HG03520 (cell line): ENCODE measurements at regions not wholly inside any gene's neighbourhood (a gene's known extent, or its start where the extent isn't known, plus 50 kb on each side); places are given as distances from the start of the nearest gene placed in this dataset.
"Not testable (repeated sequence)": the region's sequence is repeated elsewhere in the genome, so short reads cannot be mapped to it uniquely, and the experiment has no call there.

Experiments
- ATAC-seq: cut with Tn5 transposase; IDR thresholded peaks from one replicate; pipeline ENCODE4 v1.9.1; 2021; ENCODE audit warnings: mild to moderate bottlenecking, moderate library complexity; ENCODE audit not compliant: unreplicated experiment

DNA sequence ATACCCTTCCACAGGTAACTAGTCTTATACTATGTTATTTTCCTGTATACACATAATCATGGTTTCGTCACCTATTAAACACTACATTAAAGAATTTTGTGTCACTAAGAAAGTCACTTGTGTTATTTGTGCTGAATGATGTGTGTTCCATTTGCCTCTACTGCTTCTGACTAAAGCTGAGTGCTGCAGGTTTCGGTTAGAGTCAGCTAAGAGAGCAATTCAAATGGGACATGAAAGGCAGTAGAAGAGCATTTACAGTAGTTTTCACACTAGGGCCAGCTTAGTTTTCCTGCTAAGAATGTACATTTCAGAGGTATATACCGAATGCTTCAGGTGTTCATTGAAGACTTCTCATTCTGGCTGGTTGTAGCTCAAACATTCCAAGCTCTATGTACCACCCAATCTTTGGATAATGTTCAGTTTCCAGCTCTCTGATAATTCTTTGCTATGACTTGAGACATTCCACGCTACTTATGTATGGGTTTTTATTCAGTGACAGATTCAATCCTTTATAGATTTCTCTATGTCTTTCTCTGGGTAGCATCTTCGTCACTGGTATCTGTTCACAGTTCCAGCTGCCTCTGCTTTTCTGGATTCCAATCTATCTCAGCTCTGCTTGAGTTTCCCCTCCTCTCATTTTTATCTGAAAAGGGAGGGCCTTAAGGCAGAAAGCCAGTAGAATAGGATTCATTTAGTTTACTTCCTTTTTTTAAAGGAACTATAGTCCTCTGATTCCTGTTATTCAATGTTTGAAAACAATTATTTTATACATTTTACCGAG, 164.4 kb downstream of the CXXC4 start:
- no peak for ATAC-seq

DNA sequence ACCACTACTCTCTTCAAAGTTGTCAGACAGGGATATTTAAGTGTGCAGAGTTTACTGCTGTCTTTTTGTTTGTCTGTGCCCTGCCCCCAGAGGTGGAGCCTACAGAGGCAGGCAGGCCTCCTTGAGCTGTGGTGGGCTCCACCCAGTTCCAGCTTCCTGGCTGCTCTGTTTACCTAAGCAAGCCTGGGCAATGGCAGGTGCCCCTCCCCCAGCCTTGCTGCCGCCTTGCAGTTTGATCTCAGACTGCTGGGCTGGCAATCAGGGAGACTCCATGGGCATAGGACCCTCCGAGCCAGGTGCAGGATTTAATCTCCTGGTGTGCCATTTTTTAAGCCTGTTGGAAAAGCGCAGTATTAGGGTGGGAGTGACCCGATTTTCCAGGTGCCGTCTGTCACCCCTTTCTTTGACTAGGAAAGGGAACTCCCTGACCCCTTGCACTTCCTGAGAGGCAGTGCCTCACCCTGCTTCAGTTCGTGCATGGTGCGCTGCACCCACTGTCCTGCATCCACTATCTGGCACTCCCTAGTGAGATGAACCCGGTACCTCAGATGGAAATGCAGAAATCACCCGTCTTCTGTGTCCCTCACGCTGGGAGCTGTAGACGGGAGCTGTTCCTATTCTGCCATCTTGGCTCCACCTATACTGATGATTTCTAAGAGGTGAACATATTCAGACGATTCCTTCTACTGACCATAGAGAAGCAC, 167.6 kb downstream of the CXXC4 start:
- not testable (repeated sequence) for ATAC-seq

DNA sequence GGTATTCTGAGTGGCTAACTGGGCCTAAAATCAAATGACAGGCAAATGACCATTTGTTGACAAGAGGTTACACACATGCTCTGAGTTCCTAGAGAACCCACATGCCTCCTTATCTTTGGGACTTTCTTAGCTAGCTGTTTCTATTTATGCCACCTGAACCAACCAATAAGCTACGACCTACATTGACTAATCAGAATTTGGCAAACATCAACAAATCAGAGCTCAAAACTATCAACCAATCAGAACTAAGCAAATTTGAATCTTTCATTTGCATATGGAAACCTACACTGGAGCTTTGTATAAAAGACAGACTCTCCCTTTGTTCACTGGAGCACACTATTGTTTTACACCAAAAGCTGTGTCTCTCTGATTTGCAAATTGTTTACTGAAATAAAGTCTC, 192.0 kb downstream of the CXXC4 start:
- ATAC-seq, result no peak

DNA sequence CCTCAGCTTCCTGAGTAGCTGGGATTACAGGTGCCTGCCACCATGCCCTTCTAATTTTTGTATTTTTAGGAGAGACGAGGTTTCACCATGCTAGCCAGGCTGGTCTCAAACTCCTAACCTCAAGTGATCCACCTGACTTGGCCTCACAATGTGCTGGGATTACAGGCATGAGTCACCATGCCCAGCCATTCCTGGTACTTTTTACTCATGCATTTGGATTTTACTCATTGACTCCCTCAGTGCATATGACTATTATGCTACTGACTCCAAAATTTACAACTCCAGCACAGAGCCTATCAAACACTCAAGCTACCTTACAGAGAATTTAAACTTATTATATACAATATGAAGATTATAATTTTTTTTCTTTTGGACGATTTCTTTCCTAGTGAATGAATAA, 199.9 kb downstream of the CXXC4 start:
- ATAC-seq, result no peak

DNA sequence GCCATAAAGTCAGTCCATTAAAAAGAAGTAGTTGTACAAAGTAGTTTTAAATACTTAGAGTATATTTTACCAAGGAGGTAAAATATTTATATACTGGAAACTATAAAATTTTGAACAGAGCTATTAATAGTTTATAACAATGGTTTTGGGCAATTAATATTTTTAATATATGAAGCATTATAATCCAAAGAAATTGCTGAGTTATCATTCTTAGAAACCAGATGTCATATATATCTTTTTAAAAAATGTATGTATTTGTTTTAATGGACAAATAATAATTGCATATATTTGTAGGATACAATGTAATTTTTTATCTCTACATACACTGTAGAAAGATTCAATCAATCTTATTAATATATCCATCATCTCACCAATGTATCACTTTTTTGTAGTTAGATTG, 207.8 kb downstream of the CXXC4 start:
- no peak for ATAC-seq

DNA sequence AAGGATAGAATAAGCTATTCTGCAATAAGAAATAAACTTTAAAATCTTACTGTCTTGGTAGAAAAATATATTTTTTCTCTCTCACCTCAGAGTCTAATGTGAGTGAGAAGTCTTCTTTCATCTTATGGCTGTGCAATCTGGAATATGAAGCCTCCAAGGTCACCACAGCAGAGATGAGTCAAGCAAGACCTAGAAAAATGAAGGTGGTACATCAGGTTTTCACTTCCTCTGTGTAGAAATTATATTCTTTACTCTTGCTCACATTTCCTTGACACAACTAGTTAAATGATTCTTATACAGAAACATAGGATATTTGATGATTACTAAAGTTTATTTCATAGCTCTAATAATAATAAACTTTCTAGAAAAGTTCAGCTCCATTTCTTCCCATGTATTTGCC, 211.4 kb downstream of the CXXC4 start:
- no peak for ATAC-seq

DNA sequence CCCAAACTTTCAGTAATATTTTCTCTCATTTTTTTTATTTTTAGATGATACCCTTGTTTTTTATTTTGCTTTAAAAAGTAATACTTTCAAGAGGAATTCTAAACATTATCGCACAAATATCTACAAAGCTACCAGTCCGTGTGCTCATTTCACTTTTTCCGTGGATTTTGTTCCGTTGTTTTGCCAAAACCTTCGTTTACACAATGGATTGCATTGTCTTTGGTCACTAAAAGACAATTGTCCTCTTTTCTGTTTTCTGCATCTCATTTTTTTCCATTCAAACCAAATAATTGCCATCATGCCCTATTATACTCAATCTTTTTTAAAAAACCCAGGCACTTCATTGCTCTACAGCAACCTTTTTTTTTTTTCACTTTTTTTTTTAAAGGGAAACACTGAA, 214.9 kb downstream of the CXXC4 start:
- no peak for ATAC-seq

DNA sequence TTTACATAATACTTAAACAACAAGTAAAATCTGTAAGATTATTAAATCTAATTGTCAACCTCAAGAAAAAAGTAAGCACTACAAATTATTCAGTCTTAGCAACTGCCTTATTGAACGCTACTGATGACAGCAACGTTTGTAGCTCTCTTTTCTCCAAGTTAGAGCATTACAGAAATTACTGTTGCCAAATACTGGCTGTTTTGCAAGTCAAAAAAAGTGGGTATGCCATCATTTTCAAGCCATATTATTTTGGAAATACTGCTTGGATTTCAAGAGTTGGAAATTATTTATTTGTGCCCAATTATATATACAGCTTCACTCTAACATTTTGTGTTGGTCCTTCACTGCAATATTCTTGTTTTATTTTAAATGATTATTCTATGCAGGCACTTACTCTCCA, 221.7 kb downstream of the CXXC4 start:
- no peak for ATAC-seq

DNA sequence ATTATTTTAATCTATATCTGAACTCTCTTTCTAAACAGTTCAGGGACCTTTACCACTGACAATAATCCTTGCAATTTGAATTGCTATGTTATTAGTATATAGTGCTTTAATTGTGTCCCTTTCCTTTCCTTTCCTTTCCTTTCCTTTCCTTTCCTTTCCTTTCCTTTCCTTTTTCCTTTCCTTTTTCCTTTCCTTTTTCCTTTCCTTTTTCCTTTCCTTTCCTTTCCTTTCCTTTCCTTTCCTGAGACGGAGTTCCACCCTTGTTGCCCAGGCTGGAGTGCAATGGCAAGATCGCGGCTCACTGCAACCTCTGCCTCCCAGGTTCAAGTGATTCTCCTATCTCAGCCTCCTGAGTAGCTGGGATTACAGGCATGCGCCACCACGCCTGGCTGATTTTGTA, 225.1 kb downstream of the CXXC4 start:
- ATAC-seq, result not testable (repeated sequence)

DNA sequence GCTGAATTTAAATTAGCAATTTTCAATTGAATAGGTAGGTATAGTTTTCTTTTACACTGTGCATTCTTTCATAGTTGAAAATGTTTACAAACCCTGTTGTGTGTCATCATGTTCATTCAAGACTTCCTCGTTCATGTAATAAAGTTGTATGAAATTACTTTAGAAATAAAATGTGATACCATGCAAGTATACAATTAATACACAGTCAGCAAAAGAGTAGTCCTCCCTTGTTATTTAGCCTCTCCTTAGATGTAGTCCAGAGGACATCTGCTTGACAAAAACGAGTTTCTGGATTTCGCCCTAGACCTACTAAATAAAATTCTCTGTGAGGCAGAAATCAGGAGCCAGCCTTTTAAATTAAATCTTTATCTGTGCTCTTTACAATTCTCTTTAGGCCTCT, 231.6 kb downstream of the CXXC4 start:
- ATAC-seq, result no peak

DNA sequence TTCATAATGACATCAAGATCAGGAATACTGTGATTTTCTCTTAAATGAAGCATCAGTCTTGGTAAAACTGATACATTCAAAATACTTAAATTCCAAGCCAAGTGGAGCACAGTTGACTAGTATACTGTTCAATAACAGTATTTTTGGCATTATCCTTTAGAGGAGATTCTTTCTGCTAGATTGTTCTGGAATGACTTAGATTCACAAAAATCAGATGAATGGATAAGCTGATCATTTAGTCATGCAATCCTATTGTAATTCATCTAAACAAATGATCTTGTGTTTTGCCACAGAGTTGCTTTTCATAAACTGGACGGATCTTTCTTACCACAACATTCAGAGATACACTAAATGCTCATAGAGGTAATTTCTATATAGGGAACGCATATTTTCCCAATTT, 232.0 kb downstream of the CXXC4 start:
- no peak for ATAC-seq

DNA sequence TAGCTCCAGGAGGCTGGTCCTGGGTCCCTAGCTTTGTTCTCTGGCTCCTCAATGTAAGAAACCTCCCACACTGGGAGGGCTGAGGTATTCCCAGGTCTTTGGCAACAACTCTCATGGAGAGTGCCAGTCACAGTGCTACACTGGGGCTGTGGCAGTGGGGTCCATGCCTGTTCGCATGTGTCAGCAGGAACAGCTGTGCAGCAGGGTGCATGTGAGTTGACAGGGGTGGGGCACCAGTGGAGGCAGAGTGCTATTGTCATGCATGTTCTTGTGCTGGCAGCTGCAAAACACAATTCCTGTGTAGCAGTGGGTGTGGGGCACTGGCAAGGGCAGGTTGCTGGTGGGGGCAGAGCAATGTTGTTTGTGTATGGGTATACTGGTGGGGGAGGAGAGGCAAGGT, 246.0 kb downstream of the CXXC4 start:
- ATAC-seq, result no peak

DNA sequence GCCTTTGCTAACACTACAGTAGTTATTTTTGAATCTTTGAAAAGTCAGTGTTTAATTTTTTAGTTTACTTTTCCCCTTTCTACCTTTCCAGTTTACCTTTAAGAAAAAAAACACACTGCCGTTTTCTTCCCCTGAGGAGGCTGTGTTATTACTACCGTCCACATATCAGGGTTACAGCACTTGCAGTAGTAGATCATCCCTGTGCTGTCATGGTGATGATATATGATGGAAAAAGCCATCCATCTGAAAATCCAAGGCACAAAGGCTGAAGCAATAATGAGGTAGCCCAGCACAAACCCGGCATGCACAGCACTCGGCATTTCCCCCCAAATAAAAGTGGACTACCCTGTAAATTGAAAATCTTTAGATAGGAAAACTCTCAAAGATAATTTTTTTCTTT, 258.7 kb downstream of the CXXC4 start:
- ATAC-seq, result no peak

DNA sequence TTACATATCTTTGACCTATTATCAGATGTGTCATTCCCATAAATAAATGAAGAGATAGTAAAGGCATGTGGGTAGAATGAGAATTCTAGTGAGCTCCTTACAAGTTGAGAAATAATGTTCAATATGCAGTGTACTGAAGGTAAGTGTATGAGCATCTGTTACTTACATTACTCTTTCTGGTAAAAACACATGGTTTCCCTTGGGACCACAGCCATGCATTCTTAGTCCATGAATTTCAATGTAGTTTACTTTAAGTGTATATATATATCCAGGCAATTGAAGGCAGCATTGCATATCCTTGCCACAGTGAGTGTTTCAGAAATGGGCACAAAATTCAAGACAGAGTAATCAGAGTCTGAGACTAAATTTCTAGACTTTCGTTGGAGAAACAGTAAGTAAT, 277.2 kb downstream of the CXXC4 start:
- ATAC-seq, result no peak

DNA sequence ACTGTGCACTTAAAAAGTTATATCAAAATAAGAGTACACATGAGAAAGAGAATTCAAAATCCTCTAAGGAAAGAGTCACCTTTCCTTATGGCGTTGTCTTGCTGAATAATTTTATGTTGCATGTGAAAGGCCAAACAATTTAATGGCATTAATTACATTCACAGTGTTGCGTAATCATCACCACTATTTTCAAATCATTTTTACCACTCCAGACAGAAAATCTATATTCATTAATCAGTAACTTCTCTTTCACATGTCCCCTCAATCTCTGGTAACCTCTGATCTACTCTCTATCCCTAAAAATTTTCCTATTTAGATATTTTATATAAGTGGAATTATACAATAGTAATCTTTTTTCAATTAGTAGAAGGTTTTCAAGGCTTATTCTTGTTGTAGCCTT, 283.0 kb downstream of the CXXC4 start:
- ATAC-seq, result no peak

DNA sequence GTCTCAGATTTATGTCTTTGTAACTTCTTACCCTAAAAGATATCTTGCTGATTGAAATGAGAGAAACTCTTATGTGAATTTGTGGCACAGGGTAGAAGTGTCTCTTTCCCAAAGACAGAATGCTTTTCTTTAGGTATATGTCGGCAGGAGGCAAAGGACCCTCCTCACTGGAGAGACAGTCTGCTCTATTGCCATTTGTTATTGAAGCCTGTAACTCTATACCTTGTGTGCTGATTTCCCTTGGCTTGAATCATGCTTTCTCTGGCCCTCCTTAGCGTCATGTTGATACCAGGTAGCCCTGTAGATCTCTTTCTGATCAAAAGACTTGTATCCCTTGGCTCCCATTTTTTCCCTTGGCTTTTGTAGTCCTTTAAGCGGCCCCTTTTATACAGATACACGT, 284.3 kb downstream of the CXXC4 start:
- no peak for ATAC-seq

DNA sequence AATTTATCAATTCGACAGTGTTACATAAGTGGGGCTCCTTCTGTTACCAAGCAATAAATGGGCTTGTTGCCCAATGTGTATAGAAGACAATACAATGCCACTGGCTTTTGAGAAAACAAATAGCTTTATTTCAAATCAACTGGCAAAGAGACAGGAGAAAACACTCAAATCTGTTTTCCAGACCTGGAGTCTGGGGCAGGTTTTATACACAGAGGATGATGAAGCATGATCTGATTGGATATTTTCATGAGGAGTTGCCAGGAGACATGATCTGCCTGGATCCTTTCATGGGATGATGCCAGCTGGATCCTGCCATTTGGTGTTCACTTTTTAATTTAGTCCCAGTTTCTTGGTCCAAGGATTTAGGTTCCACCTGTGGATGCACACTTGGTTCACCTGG, 287.9 kb downstream of the CXXC4 start:
- ATAC-seq, result no peak

DNA sequence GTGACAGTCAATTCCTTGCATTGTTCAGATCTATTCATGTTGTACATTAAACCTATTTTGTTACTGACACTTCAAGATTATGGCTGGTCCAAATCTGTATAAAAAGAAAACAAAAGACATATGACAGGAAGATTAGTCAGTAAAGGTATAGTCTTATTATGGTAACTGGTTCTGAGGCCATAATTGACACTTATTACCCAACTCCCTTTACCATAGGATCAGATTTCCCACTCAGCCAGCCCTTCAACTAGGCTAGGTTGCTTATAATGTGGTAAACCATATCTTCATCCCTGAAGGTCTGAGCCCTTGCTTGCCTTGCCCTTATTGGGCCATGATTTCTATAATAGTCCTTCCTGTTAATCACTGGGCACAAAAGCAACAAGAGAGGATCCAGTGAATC, 289.6 kb downstream of the CXXC4 start:
- no peak for ATAC-seq

DNA sequence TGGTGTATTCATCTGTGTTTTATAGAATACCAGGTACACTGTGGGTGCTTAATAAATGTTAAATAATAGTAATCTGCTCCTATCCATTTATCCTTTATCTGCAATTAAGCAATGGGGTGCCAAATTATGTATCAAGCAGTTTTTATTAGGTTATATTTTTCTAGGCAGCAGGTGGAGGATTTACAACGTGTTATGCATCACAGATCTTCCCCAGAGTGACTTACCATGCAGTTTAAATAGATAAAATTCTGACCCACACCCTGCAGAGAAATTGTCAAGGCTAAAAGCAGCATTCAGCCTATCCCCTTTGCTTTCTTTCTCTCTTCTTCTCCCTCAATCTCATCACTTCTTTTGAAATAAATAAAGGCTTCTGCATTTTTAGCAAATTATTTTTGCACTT, 306.4 kb downstream of the CXXC4 start:
- ATAC-seq, result no peak

DNA sequence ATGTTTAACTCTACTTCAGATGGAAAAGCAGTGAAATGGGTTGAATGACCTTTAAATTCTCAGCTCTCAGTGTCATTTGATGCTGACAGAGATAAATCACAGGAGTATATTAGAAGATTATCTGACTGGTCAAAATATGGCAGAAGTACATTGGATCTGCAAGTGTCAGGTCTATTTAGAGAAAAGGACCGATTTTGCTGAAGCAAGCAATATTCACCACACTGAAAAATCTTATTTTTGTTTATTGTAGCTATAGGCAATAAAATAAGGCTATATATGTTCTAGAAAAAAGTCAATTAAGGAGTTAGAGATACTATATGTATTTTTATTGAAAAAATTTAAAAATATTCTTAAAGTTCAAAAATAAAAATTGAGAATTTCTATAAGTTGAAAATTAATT, 325.3 kb downstream of the CXXC4 start:
- ATAC-seq, result no peak

DNA sequence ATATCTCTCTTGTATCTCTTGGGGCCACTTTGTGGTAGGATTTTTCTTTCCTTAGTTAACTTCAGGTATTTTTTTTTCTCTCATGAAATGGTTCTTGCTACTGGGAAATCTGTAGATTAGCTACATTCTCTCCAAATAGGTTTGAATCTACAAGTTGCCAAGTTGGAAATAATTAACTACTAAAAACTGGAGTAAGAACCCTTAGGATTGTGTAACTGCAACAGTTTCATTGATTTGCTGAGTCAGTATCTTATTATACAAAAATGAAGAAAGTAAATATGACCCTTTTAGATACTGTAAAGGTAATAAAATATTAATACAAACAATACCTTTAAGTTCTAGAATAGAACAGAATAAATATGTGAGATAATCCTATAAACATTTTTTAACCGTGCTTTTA, 327.9 kb downstream of the CXXC4 start:
- no peak for ATAC-seq

DNA sequence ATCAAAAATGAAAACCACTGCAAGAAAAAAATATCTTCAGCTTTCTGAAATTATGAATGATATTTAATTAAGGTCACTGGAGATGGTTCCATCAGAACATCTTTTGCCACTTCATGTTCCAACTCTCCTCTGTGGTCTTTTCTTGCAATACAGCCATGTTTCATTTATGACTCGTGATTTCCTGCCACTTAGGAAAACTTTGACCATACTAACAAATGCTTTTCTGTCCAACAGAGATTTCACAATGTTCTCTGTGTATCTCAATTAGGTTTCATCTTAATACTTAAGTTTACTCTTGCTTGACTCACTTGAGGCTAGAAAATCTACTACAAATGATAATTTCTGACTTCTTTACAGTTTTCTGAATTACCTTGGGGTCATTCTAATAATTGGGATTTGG, 330.9 kb downstream of the CXXC4 start:
- no peak for ATAC-seq

DNA sequence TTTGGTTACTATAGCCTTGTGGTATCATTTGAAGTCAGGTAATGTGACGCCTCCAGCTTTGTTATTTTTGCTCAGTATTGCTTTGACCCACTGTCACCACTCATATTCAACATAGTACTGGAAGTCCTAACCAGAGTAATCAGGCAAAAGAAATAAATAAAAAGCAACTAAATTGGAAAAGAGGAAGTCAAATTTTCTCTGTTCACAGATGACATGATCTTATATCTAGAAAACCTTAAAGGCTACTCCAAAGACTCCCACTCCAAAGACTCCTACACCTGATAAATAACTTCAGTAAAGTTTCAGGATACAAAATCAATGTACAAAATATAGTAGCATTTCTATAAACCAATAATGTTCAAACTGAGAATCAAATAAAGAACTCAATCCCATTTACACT, 348.6 kb downstream of the CXXC4 start:
- no peak for ATAC-seq
